ENCODE measurements at regions not wholly inside any gene's neighbourhood (a gene's known extent, or its start where the extent isn't known, plus 50 kb on each side); places are given as distances from the start of the nearest gene placed in this dataset.
"Not testable (repeated sequence)": the region's sequence is repeated elsewhere in the genome, so short reads cannot be mapped to it uniquely, and the experiment has no call there.

DNA sequence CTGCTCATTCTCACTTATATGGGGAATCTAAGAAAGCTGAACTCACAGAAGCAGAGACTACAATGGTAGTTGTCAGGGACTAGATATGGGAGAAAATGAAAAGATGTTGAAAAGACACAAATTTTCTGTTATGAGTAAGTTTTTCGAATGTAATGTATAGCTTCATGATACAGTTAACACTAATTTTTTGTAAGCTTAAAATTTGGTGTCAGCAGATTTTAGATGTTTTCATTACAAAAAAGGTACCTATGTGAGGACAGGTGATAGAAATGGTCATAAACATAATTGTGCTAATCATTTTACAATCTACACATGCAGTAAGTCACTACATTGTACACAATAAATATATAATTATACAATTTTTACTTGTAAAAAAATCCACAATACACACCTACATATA is 286.6 kb downstream of the ZNF33B start:
- no peak for DNase-seq

- not testable (repeated sequence) for DNase-seq
These were observed 301.6 kb downstream of the ZNF33B start for GRCh38 chr10:42336593-42337337.

- DNase-seq = not testable (repeated sequence)
These were observed 302.6 kb downstream of the ZNF33B start for GRCh38 chr10:42335653-42336296.

DNA sequence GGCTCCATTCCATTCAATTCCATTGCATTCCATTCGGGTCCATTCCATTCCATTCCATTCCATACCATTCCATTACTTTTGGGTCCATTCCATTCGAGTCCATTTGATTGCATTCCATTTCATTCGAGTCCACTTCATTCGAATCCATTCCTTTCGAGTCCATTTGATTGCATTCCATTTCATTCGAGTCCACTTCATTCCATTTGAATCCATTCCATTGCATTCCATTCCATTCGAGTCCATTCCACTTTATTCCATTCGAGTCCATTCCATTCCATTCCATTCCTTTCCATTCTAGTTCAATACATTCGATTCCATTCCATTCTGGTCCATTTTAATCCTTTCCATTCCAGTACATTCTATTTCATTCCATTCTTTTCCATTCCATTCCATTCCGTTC is 334.0 kb downstream of the ZNF33B start:
- no peak for DNase-seq

DNA sequence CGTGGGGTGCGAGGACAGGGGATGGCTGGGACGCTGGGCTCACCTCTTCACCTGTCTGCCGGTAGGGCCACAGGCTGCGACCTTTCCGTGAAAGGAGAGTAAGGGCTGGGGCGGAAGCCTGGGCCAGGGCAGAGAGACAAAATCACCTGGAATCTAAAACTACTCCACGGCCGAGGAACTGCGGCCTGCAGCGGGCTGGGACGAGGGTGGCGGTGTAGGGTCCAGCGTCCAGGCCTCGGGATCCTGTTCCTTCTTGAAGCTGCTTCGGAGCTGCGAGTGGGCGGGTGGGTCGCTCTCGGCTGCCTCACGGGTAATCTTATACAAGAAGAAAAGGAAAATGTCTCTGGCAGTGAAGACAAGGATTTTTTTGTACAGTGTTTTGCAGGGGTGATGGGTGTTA is 356.5 kb downstream of the ZNF33B start:
- not testable (repeated sequence) for DNase-seq

DNA sequence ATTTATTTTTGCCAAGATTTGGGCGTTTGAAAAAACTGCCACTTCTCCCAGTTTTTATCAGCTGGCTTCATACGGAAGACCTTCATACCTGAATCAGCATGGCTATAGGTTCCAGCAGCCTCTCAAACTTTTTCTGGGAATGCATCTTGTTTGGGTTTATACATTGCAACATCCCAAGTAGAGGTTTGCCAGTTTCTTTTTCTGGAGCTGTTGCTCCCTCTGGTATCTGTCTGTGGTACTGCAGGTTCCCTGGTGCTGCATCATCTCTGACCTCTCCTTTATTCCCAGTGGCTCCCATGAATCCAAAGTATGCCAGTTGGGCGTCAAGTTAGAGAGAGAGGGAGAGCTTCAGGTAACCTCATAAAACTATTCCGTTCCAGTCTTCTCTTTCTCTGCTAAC is 368.6 kb downstream of the ZNF33B start:
- not testable (repeated sequence) for DNase-seq

GRCh38 chr10:42263259-42263658 is 375.1 kb downstream of the ZNF33B start:
- DNase-seq = not testable (repeated sequence)

- DNase-seq = not testable (repeated sequence)
These were observed 395.4 kb downstream of the ZNF33B start for GRCh38 chr10:42243002-42243401.

GRCh38 chr10:42242135-42242805 is 396.1 kb downstream of the ZNF33B start:
- DNase-seq = no peak

DNA sequence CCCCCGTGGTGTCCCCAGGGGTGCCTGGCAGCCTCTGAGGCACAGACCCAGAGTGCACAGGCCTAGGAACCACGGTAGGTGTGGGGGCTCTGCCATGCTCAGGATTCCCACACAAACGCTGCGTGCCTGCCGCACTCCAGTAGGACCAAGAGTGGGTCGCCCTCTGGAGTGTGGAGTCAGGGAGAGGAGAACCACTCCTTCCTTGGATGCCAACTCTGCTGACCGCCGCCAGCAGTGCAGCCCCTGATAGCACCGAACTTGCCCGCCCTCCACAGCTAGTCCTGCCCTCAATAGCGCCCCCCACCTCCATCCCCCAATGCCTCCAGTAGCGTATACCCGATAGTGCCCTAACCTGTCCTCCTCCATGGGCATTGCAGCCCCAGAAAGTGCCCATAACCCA is 402.0 kb downstream of the ZNF33B start:
- DNase-seq = not testable (repeated sequence)

GRCh38 chr10:42235736-42236135 is 402.6 kb downstream of the ZNF33B start:
- DNase-seq = not testable (repeated sequence)

- DNase-seq = not testable (repeated sequence)
These were observed 403.1 kb downstream of the ZNF33B start for GRCh38 chr10:42235241-42235640.

GRCh38 chr10:42234506-42234905 is 403.9 kb downstream of the ZNF33B start:
- not testable (repeated sequence) for DNase-seq

DNA sequence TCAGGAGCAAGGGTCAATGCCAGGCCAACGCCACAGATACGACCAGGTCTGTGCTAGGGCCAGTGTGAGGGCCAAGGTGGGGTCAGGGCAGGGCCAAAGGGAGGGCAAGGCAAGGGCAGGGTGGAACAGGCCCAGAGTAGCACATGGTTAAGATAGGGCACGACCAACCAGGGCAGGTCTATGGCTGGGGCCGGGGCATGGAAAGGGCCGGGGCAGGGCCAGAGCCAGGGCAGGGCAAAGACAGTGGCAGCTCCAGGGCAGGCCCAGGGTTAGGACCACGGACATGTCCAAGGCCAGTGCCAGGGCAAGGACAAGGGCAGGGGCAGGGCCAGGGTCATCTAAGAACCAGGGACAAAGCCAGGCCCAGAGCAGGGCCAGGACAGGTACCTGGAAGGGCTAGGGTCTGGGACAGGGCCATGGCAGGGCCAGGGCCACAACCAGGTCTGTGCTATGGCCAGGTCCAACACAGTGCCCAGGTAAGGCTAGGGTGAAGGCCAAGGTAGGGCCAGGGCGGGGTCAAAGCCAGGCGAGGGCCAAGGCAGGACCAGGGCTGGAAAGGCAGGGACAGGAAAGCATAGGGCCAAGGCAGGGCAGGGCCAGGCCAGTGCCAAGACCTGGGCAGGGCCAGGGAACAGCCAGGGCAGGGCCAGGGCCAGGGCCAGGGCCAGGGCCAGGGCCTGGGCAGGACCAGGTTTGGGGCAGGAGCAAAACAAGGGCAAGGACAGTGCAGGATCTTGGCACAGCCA is 404.7 kb downstream of the ZNF33B start:
- not testable (repeated sequence) for DNase-seq

DNA sequence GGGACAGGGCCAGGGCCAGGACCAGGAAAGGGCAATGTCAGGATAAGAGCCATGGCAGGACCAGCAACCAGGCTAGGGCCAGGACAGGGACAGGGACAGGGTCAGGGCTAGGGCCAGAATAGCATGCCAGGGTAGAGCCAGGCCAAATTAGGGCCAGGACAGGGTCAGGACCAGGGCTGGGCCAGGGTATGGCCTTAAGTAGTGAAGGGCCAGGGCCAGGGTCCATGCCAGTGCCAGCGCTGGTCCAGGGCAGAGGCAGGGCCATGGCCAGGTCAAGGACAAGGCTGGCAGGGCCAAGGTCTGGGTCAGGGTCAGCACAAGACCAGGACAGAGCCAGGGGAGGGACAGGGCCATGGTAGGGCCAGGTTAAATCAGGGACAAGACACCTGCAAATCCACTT is 405.4 kb downstream of the ZNF33B start:
- DNase-seq = not testable (repeated sequence)

DNA sequence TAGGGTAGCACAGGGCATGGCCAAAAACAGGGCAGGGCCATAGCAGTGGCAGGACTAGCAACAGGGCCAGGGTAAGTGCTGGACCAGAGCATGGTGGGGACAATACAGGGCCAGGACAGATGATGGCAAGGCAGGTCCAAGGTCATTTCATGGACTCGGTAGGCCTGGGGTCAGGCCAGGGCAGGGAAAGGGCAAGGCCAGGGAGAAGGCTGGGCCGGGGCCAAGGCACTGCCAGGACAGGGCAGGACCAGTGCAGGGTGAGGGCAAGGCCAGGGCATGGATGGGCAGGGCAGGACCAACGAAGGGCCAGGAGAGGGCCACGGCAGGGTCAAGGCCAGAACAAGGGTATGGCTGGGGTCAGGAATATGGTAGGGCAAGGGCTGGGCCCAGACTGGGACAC is 407.6 kb downstream of the ZNF33B start:
- not testable (repeated sequence) for DNase-seq

GRCh38 chr10:42230115-42230514 is 408.3 kb downstream of the ZNF33B start:
- not testable (repeated sequence) for DNase-seq

DNA sequence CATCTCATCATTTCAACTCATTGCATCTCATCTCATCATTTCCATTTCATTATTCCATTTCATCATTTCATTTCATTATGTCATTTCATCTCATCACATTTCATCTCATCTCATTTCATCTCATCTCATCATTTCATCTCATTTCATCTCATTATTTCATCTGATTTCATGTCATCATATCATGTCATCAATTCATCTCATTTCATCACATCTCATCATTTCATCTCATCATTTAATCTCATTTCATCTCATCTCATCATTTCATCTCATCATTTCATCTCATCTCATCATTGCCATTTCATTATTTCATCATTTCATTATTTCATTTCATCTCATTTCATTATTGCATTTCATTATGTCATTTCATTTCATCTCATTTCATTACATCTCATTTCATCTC is 410.5 kb downstream of the ZNF33B start:
- DNase-seq = not testable (repeated sequence)

DNA sequence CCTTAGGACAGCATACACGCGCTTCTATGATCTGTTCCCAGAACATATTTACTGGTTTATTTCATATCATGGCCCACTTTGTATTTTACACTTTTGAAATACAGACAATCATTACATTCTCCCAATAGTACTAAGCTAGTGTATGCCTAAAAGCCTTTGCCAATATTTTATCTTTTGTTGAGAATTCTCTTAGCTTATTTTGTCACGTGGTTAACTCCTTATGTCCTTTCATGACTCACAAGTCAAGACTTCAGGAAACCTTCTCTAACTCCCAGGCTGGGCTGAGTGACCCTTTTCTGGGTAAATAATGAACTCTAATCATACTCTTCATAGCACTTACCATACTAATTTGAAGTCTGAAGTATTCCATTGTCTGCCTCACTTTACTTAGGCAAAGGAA is 444.8 kb downstream of the ZNF33B start:
- DNase-seq = not testable (repeated sequence)

DNA sequence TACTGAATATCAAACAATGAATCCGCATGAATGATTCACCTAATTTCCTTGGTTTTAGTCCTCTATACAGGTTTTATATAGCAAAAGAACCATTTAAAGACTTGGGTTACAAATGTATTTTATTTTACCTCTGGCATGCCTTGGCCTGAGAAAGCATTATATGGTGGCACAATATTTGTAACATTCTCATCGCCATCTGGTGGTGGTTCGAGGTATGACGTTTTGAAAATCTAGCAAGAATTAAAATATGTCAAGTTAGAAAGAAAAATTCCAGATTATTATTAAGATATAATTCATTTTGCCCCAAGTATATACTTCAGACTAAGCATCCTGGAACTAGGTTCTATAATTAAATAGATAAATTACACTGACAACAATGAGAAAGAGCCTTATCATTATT is 445.9 kb downstream of the ZNF33B start:
- not testable (repeated sequence) for DNase-seq

- not testable (repeated sequence) for DNase-seq
These were observed 450.7 kb downstream of the ZNF33B start for GRCh38 chr10:42187501-42188195.
